Neural progenitor cell (in vitro differentiated cells): ENCODE measurements at regions not wholly inside any gene's neighbourhood (a gene's known extent, or its start where the extent isn't known, plus 50 kb on each side); places are given as distances from the start of the nearest gene placed in this dataset.

Experiments used
- CTCF ChIP-seq: fragments of 200-600 bp; sonication (generic); IDR thresholded peaks from 2 replicates; pipeline ENCODE4 v1.5.1; 2017; ENCODE audit warnings: antibody characterized with exemption, mild to moderate bottlenecking
- EZH2phosphoT487 ChIP-seq: fragments of 200-600 bp; sonication (generic); IDR thresholded peaks from 2 replicates; pipeline ENCODE4 v1.6.1; 2017; ENCODE audit warnings: antibody characterized with exemption

GRCh38 chr6:40743226-40743625 lies 156.1 kb upstream of the LRFN2 start:
- no peak for TF ChIP-seq EZH2phosphoT487
- no peak for TF ChIP-seq CTCF
